Activated B cell treated with CpG ODN at 0.5 μM for 24 hours (primary cell): ENCODE measurements at regions not wholly inside any gene's neighbourhood (a gene's known extent, or its start where the extent isn't known, plus 50 kb on each side); places are given as distances from the start of the nearest gene placed in this dataset.

Experiments used
- ATAC-seq: fragments of 200-7000 bp; cut with Tn5 transposase; one replicate; pipeline ENCODE4 v1.10.0; 2021; ENCODE audit warnings: low read depth, mild to moderate bottlenecking, moderate library complexity
- CTCF ChIA-PET: fragments of 350-600 bp; sonication (Branson Sonifier 250); formaldehyde crosslinking; loops from one replicate; lab custom pipeline; 2021; ENCODE audit warnings: antibody characterized with exemption; lab: Charles Lee
- POLR2A ChIA-PET: fragments of 350-600 bp; sonication (Branson Sonifier 250); formaldehyde crosslinking; loops from one replicate; lab custom pipeline; 2021; ENCODE audit warnings: antibody characterized with exemption; lab: Charles Lee
- DNase-seq: peaks from one replicate; pipeline ENCODE4 v3.0.0; 2022
- H3K27ac Mint-ChIP-seq: one replicate; pipeline ENCODE4 v1.8.0; 2020; ENCODE audit warnings: mixed read lengths
- H3K27me3 Mint-ChIP-seq: one replicate; pipeline ENCODE4 v1.8.0; 2021; ENCODE audit warnings: mixed read lengths
- H3K36me3 Mint-ChIP-seq: one replicate; pipeline ENCODE4 v1.8.0; 2021; ENCODE audit warnings: low read depth, mixed read lengths
- H3K4me1 Mint-ChIP-seq: one replicate; pipeline ENCODE4 v1.8.0; 2021; ENCODE audit warnings: mixed read lengths
- H3K4me3 Mint-ChIP-seq: one replicate; pipeline ENCODE4 v1.8.0; 2020; ENCODE audit warnings: mild to moderate bottlenecking, mixed read lengths
- H3K9me3 Mint-ChIP-seq: one replicate; pipeline ENCODE4 v1.8.0; 2020; ENCODE audit warnings: mixed read lengths
- intact Hi-C: fragments of 100-400 bp; cut with micrococcal nuclease; formaldehyde crosslinking; loops from one replicate; pipeline ENCODE4 v1.15.1; 2024
- TF ChIP-seq, protein P1 (sequence below): fragments of 200-600 bp; IDR thresholded peaks from one replicate; pipeline ENCODE4 v1.8.0; 2022; ENCODE audit warnings: antibody characterized with exemption, mild to moderate bottlenecking

DNA sequence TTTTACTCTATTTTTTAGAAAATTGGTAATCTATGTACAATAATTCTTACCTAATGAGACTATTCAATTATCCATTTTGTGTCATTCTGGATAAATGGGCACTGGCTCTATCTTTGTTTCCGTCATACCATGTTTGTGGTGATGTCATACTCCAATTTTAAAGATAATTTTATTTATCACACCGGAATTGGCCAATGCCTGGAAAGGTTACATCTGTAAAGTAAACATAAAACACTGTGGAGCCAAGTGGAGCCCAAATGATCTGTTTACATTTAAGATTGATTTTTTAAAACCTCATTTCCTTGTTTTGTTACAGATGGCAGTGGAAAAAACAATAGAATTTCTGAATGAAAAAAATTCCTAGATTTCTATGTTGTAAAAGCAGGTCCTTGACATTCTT, 120.2 kb upstream of the GPRIN3 start:
- no peak overlapping the region for H3K4me3 Mint-ChIP-seq
- intact Hi-C loops: no loop called here
- no peak for ATAC-seq
- no peaks in the 10 kb centered on the region for H3K36me3 Mint-ChIP-seq
- no peaks in the 10 kb centered on the region for H3K4me1 Mint-ChIP-seq
- H3K27me3 Mint-ChIP-seq: peaks cover 2% of the 10 kb centered on the region
- TF ChIP-seq, protein P1, sequence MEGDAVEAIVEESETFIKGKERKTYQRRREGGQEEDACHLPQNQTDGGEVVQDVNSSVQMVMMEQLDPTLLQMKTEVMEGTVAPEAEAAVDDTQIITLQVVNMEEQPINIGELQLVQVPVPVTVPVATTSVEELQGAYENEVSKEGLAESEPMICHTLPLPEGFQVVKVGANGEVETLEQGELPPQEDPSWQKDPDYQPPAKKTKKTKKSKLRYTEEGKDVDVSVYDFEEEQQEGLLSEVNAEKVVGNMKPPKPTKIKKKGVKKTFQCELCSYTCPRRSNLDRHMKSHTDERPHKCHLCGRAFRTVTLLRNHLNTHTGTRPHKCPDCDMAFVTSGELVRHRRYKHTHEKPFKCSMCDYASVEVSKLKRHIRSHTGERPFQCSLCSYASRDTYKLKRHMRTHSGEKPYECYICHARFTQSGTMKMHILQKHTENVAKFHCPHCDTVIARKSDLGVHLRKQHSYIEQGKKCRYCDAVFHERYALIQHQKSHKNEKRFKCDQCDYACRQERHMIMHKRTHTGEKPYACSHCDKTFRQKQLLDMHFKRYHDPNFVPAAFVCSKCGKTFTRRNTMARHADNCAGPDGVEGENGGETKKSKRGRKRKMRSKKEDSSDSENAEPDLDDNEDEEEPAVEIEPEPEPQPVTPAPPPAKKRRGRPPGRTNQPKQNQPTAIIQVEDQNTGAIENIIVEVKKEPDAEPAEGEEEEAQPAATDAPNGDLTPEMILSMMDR: no peak
- POLR2A ChIA-PET: no interaction called here
- H3K9me3 Mint-ChIP-seq: no peaks in the 10 kb centered on the region
- CTCF ChIA-PET: interaction anchor here (1.1 kb wide), 1 partner anchor 201 kb away, joined by 8 read pairs; no protein-coding TSS in a partner anchor
- no peak for DNase-seq
- H3K27ac Mint-ChIP-seq: no peak overlapping the region

DNA sequence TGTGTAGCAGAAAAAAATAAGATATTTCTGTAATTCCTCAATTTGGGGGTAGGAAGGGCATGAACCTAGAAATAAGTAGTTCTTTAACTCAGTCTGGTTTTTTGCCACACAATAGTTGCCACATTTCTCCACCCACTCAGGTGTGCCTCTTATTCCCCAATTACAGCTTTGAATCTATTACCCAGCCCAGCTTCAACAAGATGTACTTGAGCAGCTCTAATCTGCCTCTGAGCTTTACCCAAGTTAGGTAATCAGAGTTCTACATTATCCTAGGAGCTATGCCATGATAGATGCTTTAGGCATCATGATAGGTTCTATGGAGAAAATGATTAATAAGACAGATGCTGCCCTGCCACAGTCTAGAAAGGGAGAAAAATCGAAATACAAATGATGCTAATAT, 117.4 kb upstream of the GPRIN3 start:
- intact Hi-C loops: no loop called here
- no peak overlapping the region for H3K4me3 Mint-ChIP-seq
- H3K36me3 Mint-ChIP-seq: no peaks in the 10 kb centered on the region
- TF ChIP-seq, protein P1: no peak
- no peaks in the 10 kb centered on the region for H3K9me3 Mint-ChIP-seq
- DNase-seq (no peak), ATAC-seq (no peak)
- H3K4me1 Mint-ChIP-seq: no peaks in the 10 kb centered on the region
- no peak overlapping the region for H3K27ac Mint-ChIP-seq
- H3K27me3 Mint-ChIP-seq: peaks cover 2% of the 10 kb centered on the region
- POLR2A ChIA-PET: no interaction called here
- CTCF ChIA-PET: no interaction called here

DNA sequence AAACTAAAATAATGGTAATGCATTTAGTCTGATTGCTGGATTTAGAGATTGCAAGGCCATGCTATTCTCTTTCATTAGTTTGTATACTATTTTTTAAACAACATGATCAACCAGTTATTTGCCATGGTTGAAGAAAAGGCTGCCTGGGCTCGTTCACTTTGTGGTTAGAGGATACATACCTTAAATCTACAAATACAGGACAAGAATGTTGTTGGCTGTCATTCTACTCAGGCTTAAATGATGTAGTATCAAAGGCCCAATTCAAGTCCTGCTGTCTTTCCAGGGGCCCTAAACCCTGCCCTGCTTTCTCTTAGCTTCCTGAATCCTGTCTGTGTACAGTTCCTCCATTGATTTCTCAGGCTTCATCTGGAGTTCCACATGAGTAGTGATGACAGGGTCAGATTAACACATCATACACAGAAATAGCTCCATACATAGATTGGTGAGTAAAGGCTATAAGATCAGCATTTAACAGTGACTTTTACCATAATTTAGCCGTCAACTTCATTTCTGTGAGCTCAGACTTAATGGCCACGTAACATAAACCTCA, 114.9 kb upstream of the GPRIN3 start:
- POLR2A ChIA-PET: no interaction called here
- TF ChIP-seq, protein P1: no peak
- DNase-seq (no peak), ATAC-seq (no peak)
- Mint-ChIP-seq H3K36me3 (no peaks in the 10 kb centered on the region), H3K4me1 (no peaks in the 10 kb centered on the region), H3K27me3 (peaks cover 2% of the 10 kb centered on the region), H3K4me3 (no peak overlapping the region), H3K27ac (no peak overlapping the region), H3K9me3 (peaks cover 2% of the 10 kb centered on the region)
- intact Hi-C loops: no loop called here
- CTCF ChIA-PET: no interaction called here

DNA sequence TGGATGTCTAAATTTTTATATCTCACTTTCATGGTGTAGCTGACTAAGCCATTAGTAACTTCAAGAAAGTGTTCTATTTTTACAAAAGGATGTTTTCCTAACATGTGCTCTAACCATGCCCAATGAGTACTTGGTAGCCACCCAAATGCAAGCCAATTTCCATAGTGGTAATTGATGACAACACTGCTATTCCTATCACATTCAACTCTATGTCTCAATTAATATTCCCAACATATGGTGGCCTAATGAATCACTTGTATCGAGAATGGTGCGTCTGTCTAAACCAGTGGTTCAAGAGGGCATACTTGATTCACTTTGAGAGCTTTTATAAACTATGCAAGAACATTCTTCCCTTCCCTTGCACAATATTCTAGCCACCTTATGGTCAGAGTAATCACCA, 112.9 kb upstream of the GPRIN3 start:
- Mint-ChIP-seq H3K36me3 (no peaks in the 10 kb centered on the region), H3K9me3 (peaks cover 2% of the 10 kb centered on the region), H3K4me3 (no peak overlapping the region), H3K27ac (no peak overlapping the region), H3K27me3 (no peaks in the 10 kb centered on the region), H3K4me1 (no peaks in the 10 kb centered on the region)
- TF ChIP-seq, protein P1: no peak
- ATAC-seq (no peak), DNase-seq (no peak)
- CTCF ChIA-PET: no interaction called here
- POLR2A ChIA-PET: no interaction called here
- intact Hi-C loops: no loop called here

DNA sequence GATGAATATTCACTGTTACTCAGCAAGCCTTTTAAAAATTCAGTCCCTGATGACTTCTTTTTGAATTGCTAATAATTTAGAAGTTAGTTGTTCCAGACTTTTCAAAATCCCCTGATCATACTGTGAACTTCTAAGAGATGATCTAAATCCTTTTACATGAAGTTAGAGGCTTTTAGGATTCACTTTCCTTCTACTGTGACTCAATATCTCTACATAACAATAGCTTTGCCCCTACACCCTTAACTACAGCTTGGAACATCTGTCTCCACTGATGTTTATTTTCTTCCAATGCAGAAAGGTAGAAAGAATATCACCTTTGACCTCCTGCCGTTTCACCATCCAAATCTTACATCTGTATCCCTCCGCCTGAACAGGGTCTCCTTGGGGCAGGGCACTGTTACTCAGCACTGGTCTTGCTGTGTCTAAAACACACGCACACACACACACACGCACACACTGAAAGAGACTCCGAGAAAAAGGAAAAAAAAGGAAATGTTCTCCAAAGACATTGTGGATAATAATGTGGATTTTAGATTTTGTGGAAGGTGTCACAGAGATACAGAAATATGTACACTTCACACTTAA, 111.6 kb upstream of the GPRIN3 start:
- TF ChIP-seq, protein P1: no peak
- Mint-ChIP-seq H3K9me3 (peaks cover 2% of the 10 kb centered on the region), H3K4me1 (no peaks in the 10 kb centered on the region), H3K4me3 (no peak overlapping the region), H3K27ac (no peak overlapping the region), H3K27me3 (no peaks in the 10 kb centered on the region), H3K36me3 (no peaks in the 10 kb centered on the region)
- ATAC-seq (no peak), DNase-seq (no peak)
- intact Hi-C loops: no loop called here
- ChIA-PET POLR2A (no interaction called here), CTCF (no interaction called here)
